ENCODE measurements at regions not wholly inside any gene's neighbourhood (a gene's known extent, or its start where the extent isn't known, plus 50 kb on each side); places are given as distances from the start of the nearest gene placed in this dataset.

DNA sequence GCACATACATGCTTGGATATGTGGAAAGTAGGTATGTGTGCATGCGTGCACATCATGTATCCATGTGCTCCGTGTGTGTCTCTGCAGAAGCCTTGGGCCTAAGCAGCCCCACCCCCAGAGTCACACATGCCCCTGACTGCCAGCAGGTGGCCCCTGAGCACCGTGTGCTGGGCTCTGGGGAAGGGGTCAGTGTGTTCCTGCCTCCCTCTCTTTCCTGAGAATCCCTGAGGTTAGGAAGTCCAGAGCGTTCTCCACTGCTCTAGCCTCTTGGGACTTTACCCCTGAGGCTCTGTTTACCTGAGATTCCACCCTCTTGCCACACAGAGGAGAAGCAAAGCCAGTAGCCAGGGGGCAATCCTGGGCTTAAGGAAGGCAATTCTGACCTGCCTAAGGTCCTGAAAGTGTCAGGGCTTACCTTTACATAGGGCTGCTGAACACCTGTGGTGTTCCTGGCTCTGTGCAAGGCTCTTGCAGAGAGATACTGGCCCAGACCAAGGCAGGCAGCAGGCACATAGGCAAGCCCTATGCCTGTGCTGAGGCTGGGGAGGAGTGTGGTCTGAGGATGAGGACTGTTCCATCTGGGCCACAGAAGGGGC is 207.3 kb downstream of the TMEM38B start:
- peak; percentile 91 to 98 for TF ChIP-seq RAD21 (IDR thresholded peaks at IDR 0.05)
- TF ChIP-seq, protein P1, sequence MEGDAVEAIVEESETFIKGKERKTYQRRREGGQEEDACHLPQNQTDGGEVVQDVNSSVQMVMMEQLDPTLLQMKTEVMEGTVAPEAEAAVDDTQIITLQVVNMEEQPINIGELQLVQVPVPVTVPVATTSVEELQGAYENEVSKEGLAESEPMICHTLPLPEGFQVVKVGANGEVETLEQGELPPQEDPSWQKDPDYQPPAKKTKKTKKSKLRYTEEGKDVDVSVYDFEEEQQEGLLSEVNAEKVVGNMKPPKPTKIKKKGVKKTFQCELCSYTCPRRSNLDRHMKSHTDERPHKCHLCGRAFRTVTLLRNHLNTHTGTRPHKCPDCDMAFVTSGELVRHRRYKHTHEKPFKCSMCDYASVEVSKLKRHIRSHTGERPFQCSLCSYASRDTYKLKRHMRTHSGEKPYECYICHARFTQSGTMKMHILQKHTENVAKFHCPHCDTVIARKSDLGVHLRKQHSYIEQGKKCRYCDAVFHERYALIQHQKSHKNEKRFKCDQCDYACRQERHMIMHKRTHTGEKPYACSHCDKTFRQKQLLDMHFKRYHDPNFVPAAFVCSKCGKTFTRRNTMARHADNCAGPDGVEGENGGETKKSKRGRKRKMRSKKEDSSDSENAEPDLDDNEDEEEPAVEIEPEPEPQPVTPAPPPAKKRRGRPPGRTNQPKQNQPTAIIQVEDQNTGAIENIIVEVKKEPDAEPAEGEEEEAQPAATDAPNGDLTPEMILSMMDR (IDR thresholded peaks at IDR 0.05; ENCODE audit: low read depth, low read length, missing input control): peak; percentile 73
- TF ChIP-seq HNF4A (conservative IDR thresholded peaks at IDR 0.05): peak in 1 of 2 donors; percentile 9
- no peak for TF ChIP-seq YY1 (IDR thresholded peaks at IDR 0.05)
- no peak for TF ChIP-seq JUND (IDR thresholded peaks at IDR 0.05)
- TF ChIP-seq SP1 (IDR thresholded peaks at IDR 0.05): no peak

Data from liver (tissue), 3 donors.